Adipocyte (in vitro differentiated cells): ENCODE measurements at regions not wholly inside any gene's neighbourhood (a gene's known extent, or its start where the extent isn't known, plus 50 kb on each side); places are given as distances from the start of the nearest gene placed in this dataset.

Experiments
- DNase-seq: peaks from one replicate; pipeline ENCODE4 v3.0.0-alpha.2; 2015; ENCODE audit warnings: low read depth
- H3K27me3 ChIP-seq: replicated peaks from 2 replicates; pipeline ENCODE4 v1.7.0; 2013; ENCODE audit warnings: mild to moderate bottlenecking, low read length, moderate library complexity; ENCODE audit not compliant: control insufficient read depth, insufficient read depth
- H3K36me3 ChIP-seq: 2 replicates; pipeline ENCODE4 v1.7.0; 2013; ENCODE audit warnings: low read length, mild to moderate bottlenecking, moderate library complexity; ENCODE audit not compliant: control insufficient read depth, insufficient read depth, severe bottlenecking
- H3K4me1 ChIP-seq: 2 replicates; pipeline ENCODE4 v1.7.0; 2013; ENCODE audit warnings: mild to moderate bottlenecking, low read length, moderate library complexity; ENCODE audit not compliant: control insufficient read depth, insufficient read depth
- H3K4me3 ChIP-seq: 2 replicates; pipeline ENCODE4 v1.7.0; 2013; ENCODE audit warnings: mild to moderate bottlenecking, low read length, moderate library complexity
- H3K9ac ChIP-seq: 2 replicates; pipeline ENCODE4 v1.7.0; 2013; ENCODE audit warnings: mild to moderate bottlenecking, low read length, moderate library complexity
- H3K9me3 ChIP-seq: 2 replicates; pipeline ENCODE4 v1.7.0; 2013; ENCODE audit warnings: mild to moderate bottlenecking, low read length, moderate library complexity; ENCODE audit not compliant: control insufficient read depth

DNA sequence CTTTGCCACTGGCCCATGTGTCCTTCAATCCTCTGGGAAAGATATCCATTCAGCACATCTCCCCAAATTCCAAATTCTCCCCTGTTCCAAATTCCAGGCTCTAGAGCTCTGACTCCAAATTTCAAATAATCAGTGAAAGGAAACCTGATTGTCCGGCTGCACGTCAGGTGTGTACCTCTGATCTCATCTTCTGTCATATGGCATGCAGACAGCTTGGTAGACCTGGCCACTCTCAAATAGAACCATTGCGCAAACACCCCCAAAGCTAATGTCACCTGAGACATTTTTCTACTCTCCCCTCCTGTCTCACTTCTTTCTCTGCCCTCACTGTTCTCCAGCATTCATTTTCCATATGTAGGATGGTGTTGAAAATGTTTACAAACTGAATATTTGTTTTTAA is 337.0 kb upstream of the DYNLRB2 start:
- Histone ChIP-seq H3K36me3 (no peaks in the 10 kb centered on the region), H3K4me1 (peaks cover 3% of the 10 kb centered on the region), H3K9me3 (no peaks in the 10 kb centered on the region), H3K4me3 (no peak overlapping the region), H3K9ac (no peak overlapping the region), H3K27me3 (no peaks in the 10 kb centered on the region)
- DNase-seq: no peak

DNA sequence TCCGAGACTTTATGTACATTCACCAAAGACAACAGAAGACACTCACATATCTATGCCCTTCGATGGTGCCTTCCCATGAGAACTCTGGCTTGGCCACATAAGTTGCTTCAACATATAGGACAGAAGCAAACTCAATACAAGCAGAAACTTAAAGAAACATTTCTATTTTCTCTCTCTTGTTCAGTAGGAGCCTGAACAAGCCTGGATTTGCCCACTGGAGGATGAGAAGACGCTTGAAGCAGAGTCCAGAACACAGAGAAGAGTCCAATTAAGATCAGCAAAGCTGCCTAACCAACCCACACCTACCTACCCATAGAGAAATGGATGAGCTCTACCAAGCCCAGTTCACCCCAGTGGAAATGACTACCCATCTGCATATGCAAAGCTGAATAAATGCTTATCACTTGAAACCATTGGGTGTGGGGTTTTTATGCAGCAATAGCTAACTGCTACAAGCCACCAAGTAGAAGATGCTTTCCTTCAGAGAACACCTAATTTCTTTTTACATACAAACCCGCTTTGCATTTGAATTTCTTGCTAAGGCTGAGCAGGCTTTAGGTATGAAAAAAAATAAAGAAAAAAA is 337.9 kb upstream of the DYNLRB2 start:
- Histone ChIP-seq H3K9ac (no peak overlapping the region), H3K36me3 (no peaks in the 10 kb centered on the region), H3K27me3 (no peaks in the 10 kb centered on the region), H3K4me1 (peaks cover 10% of the 10 kb centered on the region), H3K4me3 (no peak overlapping the region), H3K9me3 (no peaks in the 10 kb centered on the region)
- no peak for DNase-seq

DNA sequence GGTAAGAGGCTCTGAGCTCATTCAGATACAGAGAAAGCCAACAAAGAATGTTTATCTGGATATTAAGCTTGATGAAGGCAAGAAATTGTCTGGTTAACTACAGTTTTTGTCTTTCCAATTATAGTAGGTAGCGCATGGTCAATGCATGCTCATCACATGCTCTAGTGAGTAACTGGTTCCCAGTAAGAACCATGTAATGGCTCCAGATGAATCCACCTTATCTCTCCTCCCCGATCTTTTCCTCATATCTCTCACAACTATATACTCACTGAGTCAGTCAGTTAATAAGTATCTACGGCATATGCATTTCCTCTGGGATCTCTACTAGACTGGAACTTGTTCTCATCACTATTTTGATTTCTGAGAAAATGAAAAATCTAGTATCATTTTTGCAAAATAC is 340.7 kb upstream of the DYNLRB2 start:
- H3K27me3 ChIP-seq: no peaks in the 10 kb centered on the region
- H3K36me3 ChIP-seq: no peaks in the 10 kb centered on the region
- H3K4me1 ChIP-seq: peaks cover 10% of the 10 kb centered on the region
- H3K9me3 ChIP-seq: no peaks in the 10 kb centered on the region
- no peak overlapping the region for H3K9ac ChIP-seq
- no peak for DNase-seq
- no peak overlapping the region for H3K4me3 ChIP-seq

DNA sequence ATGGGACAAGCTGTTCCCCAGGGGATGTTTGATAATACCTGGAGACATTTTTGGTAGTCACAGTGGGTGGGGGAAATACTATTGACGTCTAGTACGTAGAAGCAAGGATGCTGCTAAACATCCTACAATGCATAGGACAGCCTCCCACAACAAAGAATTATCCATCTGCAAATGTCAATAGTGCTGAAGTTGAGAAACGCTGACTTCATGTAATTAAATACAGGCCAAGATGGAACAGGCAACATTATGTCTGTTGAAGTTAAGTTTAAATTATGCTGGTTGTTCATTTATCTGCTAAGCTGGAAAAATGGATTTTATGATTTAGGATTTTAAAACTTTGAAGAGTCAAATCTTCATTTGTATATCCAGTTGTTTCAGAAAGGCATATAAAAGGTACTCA is 341.2 kb upstream of the DYNLRB2 start:
- Histone ChIP-seq H3K4me1 (peaks cover 10% of the 10 kb centered on the region), H3K9me3 (no peaks in the 10 kb centered on the region), H3K4me3 (no peak overlapping the region), H3K9ac (no peak overlapping the region), H3K36me3 (no peaks in the 10 kb centered on the region), H3K27me3 (no peaks in the 10 kb centered on the region)
- no peak for DNase-seq

DNA sequence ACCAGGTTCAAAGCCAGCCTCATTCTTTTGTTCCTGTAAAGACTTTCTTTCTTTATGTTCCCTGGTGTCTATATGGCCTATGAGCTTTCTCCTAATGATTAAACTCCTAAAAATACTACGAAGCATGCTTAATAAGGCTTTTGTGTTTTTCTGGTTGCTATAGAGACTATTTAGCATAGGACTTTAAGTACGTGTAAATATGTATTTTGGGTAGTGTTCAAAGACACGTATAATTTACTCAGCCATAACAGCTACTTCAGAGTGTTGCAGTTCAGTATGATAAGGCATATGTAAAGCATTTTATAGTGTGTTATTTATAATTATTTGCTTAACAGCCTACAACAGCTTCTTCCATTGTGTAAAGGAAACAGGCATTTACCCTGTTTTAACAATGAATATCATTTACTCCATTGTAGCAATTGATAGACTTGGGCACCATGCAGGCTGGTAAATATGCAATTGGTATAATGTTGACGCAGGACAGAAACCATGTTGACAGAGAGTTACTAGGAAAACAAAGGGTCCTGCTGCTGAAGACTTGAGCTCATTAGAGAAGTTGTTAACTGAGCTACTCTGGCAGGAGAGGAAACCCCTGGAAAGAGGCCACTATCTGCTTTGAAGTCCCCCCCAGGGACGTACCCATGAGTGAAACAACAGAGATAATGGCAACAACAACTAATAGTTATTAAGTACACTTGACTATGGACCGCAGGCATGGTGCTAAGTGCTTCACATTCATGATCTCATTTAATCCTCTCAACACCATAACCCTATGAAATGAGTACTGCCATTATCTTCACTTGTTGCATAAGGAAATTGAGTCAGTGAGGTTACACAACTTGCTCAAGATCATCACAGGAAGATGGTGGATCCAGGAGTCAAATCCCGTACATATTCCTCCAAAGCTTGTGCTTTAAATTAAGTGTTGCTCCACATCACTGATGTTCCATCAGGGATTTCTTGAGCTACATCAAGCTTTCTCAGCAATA is 342.2 kb upstream of the DYNLRB2 start:
- no peak overlapping the region for H3K9ac ChIP-seq
- no peaks in the 10 kb centered on the region for H3K9me3 ChIP-seq
- no peak overlapping the region for H3K4me3 ChIP-seq
- peaks cover 10% of the 10 kb centered on the region for H3K4me1 ChIP-seq
- H3K27me3 ChIP-seq: no peaks in the 10 kb centered on the region
- no peak for DNase-seq
- H3K36me3 ChIP-seq: no peaks in the 10 kb centered on the region

DNA sequence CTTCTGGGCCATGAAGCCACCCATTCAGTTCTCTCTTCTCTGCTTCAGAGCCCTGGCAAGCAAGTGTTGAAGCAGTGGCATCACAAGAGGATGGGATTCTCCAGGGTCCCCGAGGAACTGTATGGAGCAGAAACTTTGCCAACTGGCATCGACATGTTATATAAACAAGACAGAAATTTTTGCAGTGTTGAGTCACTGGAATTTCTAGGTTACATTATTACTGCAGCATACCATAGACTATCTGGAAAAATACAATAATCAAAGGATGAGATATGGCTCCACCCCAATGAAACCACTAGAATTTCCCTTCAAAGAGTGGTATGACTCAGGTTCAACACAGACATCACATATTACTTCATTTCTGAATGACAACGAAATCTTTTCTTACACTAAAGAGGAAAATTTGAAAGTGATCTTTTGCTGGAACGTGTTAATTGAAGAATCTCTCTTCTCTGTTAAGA is 343.0 kb upstream of the DYNLRB2 start:
- H3K27me3 ChIP-seq: no peaks in the 10 kb centered on the region
- no peaks in the 10 kb centered on the region for H3K9me3 ChIP-seq
- H3K9ac ChIP-seq: no peak overlapping the region
- peak; percentile 82 for DNase-seq
- H3K4me3 ChIP-seq: no peak overlapping the region
- H3K36me3 ChIP-seq: no peaks in the 10 kb centered on the region
- H3K4me1 ChIP-seq: peaks cover 10% of the 10 kb centered on the region

DNA sequence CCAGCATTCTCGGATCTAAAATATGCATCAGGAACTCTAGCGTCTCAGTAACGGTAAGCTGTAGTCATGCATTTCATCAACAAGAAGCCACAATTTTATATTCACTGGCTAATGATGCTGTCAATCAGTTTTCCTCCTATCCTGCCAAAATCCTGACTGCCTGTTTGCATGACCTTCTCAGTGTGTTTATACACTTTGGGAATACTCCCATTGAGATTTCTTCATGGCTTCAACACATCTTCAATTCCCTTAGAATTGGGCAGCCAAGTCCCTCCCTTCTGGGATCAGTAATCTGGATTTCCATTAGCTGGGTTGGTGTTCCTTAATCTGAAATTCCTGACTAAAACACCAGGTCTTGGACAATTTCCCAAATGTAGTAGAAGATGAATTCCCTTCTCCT is 348.9 kb upstream of the DYNLRB2 start:
- no peaks in the 10 kb centered on the region for H3K27me3 ChIP-seq
- no peaks in the 10 kb centered on the region for H3K4me1 ChIP-seq
- H3K4me3 ChIP-seq: no peak overlapping the region
- DNase-seq: no peak
- H3K9me3 ChIP-seq: no peaks in the 10 kb centered on the region
- H3K36me3 ChIP-seq: no peaks in the 10 kb centered on the region
- no peak overlapping the region for H3K9ac ChIP-seq

DNA sequence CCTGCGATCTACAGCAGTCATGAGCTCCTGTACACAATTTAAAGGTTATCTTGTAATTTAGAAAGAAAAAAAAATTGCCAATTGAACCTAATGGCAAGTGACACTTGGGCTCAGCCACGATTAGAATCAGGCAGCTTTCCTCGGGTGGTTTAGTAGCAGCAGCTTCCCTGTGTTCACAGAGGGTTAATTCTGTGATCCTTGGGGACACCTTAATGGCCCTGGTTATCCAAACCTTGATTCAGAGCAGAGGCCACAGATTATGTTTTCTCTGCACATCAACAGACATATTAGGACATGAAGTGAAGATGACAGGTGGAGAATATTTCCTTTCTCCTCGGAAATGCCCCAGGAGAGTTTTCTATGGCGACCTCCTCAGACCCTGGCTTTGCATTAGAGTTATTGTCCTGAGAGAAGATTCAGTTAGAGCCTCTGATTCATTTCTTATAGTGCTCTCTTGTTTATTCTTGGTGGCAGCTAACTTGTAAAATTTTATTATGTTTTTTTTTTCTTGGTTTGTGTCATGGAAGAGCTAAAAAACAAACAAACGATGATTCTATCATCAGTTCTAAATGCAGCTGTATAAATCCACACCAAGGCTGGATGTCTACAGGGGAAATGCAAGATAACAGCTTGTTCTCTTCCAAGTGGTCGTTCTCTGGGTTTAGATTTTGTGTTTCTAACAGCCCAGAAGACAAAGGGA is 351.2 kb upstream of the DYNLRB2 start:
- no peak for DNase-seq
- H3K4me1 ChIP-seq: no peaks in the 10 kb centered on the region
- H3K4me3 ChIP-seq: no peak overlapping the region
- H3K9ac ChIP-seq: no peak overlapping the region
- no peaks in the 10 kb centered on the region for H3K36me3 ChIP-seq
- H3K9me3 ChIP-seq: no peaks in the 10 kb centered on the region
- no peaks in the 10 kb centered on the region for H3K27me3 ChIP-seq

DNA sequence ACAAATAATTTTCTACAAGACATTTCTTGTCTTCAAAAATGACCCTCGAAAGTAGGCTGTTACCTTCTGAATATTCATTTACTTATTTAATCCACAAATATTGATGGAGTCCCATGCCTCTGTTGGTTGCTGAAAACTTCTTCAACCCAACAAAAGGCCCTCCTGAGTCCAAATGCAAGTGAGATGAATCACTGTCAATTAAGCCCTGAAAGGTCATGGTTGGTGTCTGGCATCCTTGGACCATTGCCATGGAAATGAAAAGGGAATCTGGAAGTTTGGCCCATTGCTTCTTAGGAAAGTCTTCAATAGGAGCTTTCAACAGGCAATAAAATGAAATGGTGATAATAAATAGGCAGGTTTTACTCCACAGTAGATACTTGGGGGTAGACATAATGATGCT is 364.7 kb upstream of the DYNLRB2 start:
- peak; percentile 20 for DNase-seq
- H3K27me3 ChIP-seq: no peaks in the 10 kb centered on the region
- no peak overlapping the region for H3K9ac ChIP-seq
- H3K4me3 ChIP-seq: no peak overlapping the region
- no peaks in the 10 kb centered on the region for H3K9me3 ChIP-seq
- peaks cover 27% of the 10 kb centered on the region for H3K4me1 ChIP-seq
- H3K36me3 ChIP-seq: no peaks in the 10 kb centered on the region

DNA sequence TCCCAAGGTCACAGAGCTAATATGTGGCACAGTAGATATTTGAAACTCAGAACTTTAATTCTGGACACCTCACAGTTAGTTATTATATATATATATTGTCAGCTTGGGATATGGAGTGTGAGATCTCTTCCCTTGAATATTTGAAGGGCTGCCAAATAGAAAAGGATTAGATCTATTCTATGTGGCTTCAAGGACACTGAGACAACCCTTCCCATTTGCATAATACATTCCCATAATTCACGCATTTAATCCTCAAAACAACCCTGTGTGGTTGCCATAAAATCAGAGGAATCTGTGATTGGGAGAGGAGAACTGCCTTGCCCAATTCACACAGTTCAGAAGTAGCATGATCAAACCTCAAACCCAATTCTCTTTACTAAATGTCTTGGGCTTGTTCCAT is 365.8 kb upstream of the DYNLRB2 start:
- Histone ChIP-seq H3K36me3 (no peaks in the 10 kb centered on the region), H3K4me1 (peaks cover 27% of the 10 kb centered on the region), H3K9ac (no peak overlapping the region), H3K4me3 (no peak overlapping the region), H3K27me3 (no peaks in the 10 kb centered on the region), H3K9me3 (no peaks in the 10 kb centered on the region)
- peak; percentile 34 for DNase-seq

DNA sequence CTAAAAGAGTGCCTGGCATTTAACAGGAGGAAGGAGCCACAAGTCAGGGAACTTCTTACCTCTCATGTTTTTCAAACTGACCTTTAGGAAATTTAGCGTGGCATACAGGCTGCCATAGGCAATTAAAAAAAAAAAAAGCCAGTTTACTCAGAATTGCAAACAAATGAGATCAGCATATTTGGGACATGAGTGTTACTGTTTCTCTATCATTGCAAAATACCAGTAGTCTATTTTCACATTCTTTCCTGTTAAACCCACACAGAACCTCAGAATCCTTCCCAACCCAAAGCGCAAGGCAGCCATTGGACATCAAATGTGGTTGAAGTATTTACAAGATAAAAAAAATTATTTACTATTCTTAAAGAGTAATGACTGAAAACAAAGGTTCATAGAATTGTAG is 366.4 kb upstream of the DYNLRB2 start:
- H3K4me3 ChIP-seq: peak overlapping the region; percentile 36
- peak; percentile 92 for DNase-seq
- no peaks in the 10 kb centered on the region for H3K27me3 ChIP-seq
- no peaks in the 10 kb centered on the region for H3K9me3 ChIP-seq
- no peaks in the 10 kb centered on the region for H3K36me3 ChIP-seq
- peak overlapping the region; percentile 65 for H3K9ac ChIP-seq
- peaks cover 28% of the 10 kb centered on the region for H3K4me1 ChIP-seq
